CD14-positive monocyte (primary cell): ENCODE measurements at regions not wholly inside any gene's neighbourhood (a gene's known extent, or its start where the extent isn't known, plus 50 kb on each side); places are given as distances from the start of the nearest gene placed in this dataset.
"Not testable (repeated sequence)": the region's sequence is repeated elsewhere in the genome, so short reads cannot be mapped to it uniquely, and the experiment has no call there.

Source experiments
- DNase-seq, 3 donors: peaks; one replicate each; pipeline ENCODE4 v3.0.0-alpha.2; 2011 to 2022
- H2AFZ ChIP-seq: 2 replicates; pipeline ENCODE4 v1.6.0; 2012; ENCODE audit warnings: mild to moderate bottlenecking, low read depth, low read length, inconsistent platforms; ENCODE audit not compliant: insufficient read depth, poor library complexity, severe bottlenecking
- H3K27ac ChIP-seq, 2 donors: 1 replicate in 1 of 2; 2 replicates in 1 of 2; pipeline ENCODE4 v1.5.1; 2012 to 2013; ENCODE audit warnings: low read length in 2 of 2, control low read depth in 1 of 2, inconsistent platforms in 1 of 2, low read depth in 1 of 2, mild to moderate bottlenecking in 1 of 2
- H3K27me3 ChIP-seq, 2 donors: one replicate each; pipeline versions ENCODE4 v1.6.0 to v1.6.1; 2011 to 2013; ENCODE audit warnings: low read length in 2 of 2; ENCODE audit not compliant: control insufficient read depth in 2 of 2, insufficient read depth in 2 of 2
- H3K36me3 ChIP-seq, 2 donors: replicated peaks in 1 of 2; 1 replicate in 1 of 2; 2 replicates in 1 of 2; pipeline versions ENCODE4 v1.5.1 to v1.6.1; 2012 to 2013; ENCODE audit warnings: low read length in 2 of 2, control low read depth in 1 of 2, inconsistent platforms in 1 of 2, mild to moderate bottlenecking in 1 of 2; ENCODE audit not compliant: insufficient read depth in 2 of 2, control insufficient read depth in 1 of 2
- H3K4me1 ChIP-seq, 2 donors: 1 replicate in 1 of 2; 2 replicates in 1 of 2; pipeline versions ENCODE4 v1.5.1 to v1.6.1; 2012 to 2013; ENCODE audit warnings: low read length in 2 of 2, control low read depth in 1 of 2, inconsistent platforms in 1 of 2, mild to moderate bottlenecking in 1 of 2, moderate library complexity in 1 of 2; ENCODE audit not compliant: insufficient read depth in 2 of 2, control insufficient read depth in 1 of 2
- H3K4me2 ChIP-seq: replicated peaks from 2 replicates; pipeline ENCODE3; 2012; ENCODE audit warnings: low read length, moderate library complexity, mild to moderate bottlenecking; ENCODE audit not compliant: poor library complexity, severe bottlenecking; ENCODE audit errors: extremely low read depth
- H3K4me3 ChIP-seq, 3 experiments: fragments of 200-600 bp in 1 of 3; sonication (generic) in 1 of 3; replicated peaks in 1 of 3; 1 replicate in 2 of 3; 2 replicates in 1 of 3; pipeline ENCODE4 v1.5.1; 2011 to 2013; ENCODE audit warnings: low read length in 3 of 3, mild to moderate bottlenecking in 3 of 3, control low read depth in 2 of 3, low read depth in 2 of 3, inconsistent platforms in 1 of 3, moderate library complexity in 1 of 3
- H3K79me2 ChIP-seq: 2 replicates; pipeline ENCODE4 v1.6.0; 2012; ENCODE audit warnings: mild to moderate bottlenecking, control low read depth, inconsistent platforms, low read length, moderate library complexity; ENCODE audit not compliant: insufficient read depth
- H3K9ac ChIP-seq: 2 replicates; pipeline ENCODE4 v1.6.0; 2017; ENCODE audit warnings: low read length, mild to moderate bottlenecking; ENCODE audit not compliant: insufficient read depth, poor library complexity, severe bottlenecking
- H3K9me3 ChIP-seq, 2 donors: replicated peaks in 1 of 2; 1 replicate in 1 of 2; 2 replicates in 1 of 2; pipeline versions ENCODE4 v1.5.1 to v1.6.1; 2012 to 2013; ENCODE audit warnings: low read length in 2 of 2, control low read depth in 1 of 2; ENCODE audit not compliant: control insufficient read depth in 1 of 2, insufficient read depth in 1 of 2
- H4K20me1 ChIP-seq: 2 replicates; pipeline ENCODE4 v1.6.0; 2012; ENCODE audit warnings: mild to moderate bottlenecking, low read length, control low read depth, moderate library complexity; ENCODE audit not compliant: insufficient read depth
- H3K27ac Mint-ChIP-seq, 7 donors: one replicate each; pipeline ENCODE4 v1.8.0; 2020; ENCODE audit warnings: mild to moderate bottlenecking in 7 of 7, mixed read lengths in 7 of 7, moderate library complexity in 6 of 7, inconsistent platforms in 2 of 7
- H3K27me3 Mint-ChIP-seq, 3 donors: one replicate each; pipeline ENCODE4 v1.8.0; 2021 to 2022; ENCODE audit warnings: low read depth in 3 of 3, mild to moderate bottlenecking in 3 of 3, mixed read lengths in 3 of 3, moderate library complexity in 3 of 3, inconsistent platforms in 1 of 3
- H3K36me3 Mint-ChIP-seq, 2 donors: one replicate each; pipeline ENCODE4 v1.8.0; 2020; ENCODE audit warnings: mixed read lengths in 2 of 2, inconsistent platforms in 1 of 2, mild to moderate bottlenecking in 1 of 2
- H3K4me1 Mint-ChIP-seq: one replicate; pipeline ENCODE4 v1.8.0; 2020; ENCODE audit warnings: mild to moderate bottlenecking, mixed read lengths
- H3K4me3 Mint-ChIP-seq, 2 donors: one replicate each; pipeline ENCODE4 v1.8.0; 2020; ENCODE audit warnings: mild to moderate bottlenecking in 2 of 2, mixed read lengths in 2 of 2, moderate library complexity in 1 of 2
- H3K9me3 Mint-ChIP-seq, 7 donors: one replicate each; pipeline ENCODE4 v1.8.0; 2020 to 2022; ENCODE audit warnings: mixed read lengths in 7 of 7, mild to moderate bottlenecking in 6 of 7, moderate library complexity in 6 of 7, inconsistent platforms in 2 of 7
- WGBS: methylation state at CpG from one replicate; pipeline ENCODE4 v1.1.5; 2013; ENCODE audit warnings: missing lambda C conversion rate; ENCODE audit not compliant: insufficient coverage; 5-methylcytosine and 5-hydroxymethylcytosine counted together
- intact Hi-C, 2 donors: fragments of 100-400 bp; cut with micrococcal nuclease; formaldehyde crosslinking; loops; one replicate each; pipeline versions ENCODE4 v1.15.0 to v1.15.1; 2023

GRCh38 chr9:62145648-62146047 lies 955.8 kb downstream of the SPATA31A7 start:
- intact Hi-C loops, H3K36me3 ChIP-seq, H3K4me2 ChIP-seq, DNase-seq, H3K4me3 ChIP-seq, H3K9me3 Mint-ChIP-seq, H3K4me3 Mint-ChIP-seq, H3K27ac ChIP-seq, H3K4me1 ChIP-seq, H3K27me3 ChIP-seq, H3K27me3 Mint-ChIP-seq, H3K79me2 ChIP-seq, H3K27ac Mint-ChIP-seq, H3K4me1 Mint-ChIP-seq, H3K9ac ChIP-seq, H2AFZ ChIP-seq, H4K20me1 ChIP-seq, H3K36me3 Mint-ChIP-seq, H3K9me3 ChIP-seq: not testable (repeated sequence)
- no CpG with 5 or more reads among the region's 3 CpGs for WGBS
